ENCODE measurements at regions not wholly inside any gene's neighbourhood (a gene's known extent, or its start where the extent isn't known, plus 50 kb on each side); places are given as distances from the start of the nearest gene placed in this dataset.

DNA sequence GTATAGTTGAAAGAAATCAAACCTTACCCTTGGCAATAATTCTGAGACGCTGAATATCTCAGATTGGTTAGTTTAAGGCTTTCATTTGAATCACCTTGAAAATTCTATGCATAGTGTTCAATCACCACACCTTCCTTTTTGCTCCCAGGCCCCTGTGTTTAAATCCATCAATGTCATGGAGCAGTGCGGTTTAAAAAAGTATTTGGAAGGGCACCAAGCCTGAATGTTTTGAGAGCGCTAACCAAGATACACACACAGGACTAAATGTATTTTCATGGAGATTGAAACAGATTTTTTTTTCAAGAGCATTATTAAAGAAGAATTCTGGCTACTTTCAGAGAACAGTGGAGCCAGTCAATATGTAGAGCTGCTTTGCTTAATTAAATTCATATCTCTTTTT lies 195.7 kb downstream of the CENPW start:
- TF ChIP-seq, protein P1, sequence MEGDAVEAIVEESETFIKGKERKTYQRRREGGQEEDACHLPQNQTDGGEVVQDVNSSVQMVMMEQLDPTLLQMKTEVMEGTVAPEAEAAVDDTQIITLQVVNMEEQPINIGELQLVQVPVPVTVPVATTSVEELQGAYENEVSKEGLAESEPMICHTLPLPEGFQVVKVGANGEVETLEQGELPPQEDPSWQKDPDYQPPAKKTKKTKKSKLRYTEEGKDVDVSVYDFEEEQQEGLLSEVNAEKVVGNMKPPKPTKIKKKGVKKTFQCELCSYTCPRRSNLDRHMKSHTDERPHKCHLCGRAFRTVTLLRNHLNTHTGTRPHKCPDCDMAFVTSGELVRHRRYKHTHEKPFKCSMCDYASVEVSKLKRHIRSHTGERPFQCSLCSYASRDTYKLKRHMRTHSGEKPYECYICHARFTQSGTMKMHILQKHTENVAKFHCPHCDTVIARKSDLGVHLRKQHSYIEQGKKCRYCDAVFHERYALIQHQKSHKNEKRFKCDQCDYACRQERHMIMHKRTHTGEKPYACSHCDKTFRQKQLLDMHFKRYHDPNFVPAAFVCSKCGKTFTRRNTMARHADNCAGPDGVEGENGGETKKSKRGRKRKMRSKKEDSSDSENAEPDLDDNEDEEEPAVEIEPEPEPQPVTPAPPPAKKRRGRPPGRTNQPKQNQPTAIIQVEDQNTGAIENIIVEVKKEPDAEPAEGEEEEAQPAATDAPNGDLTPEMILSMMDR (IDR thresholded peaks at IDR 0.05; ENCODE audit: insufficient read depth, low read length, poor library complexity, severe bottlenecking), result no peak
- TF ChIP-seq EZH2phosphoT487 (conservative IDR thresholded peaks at IDR 0.05; ENCODE audit: low read length), result no peak
